Stimulated activated CD4-positive, alpha-beta T cell treated with anti-CD3 and anti-CD28 coated beads, Interleukin-2, amount 100 ng/mL, for 48 hours (primary cell): ENCODE measurements at regions not wholly inside any gene's neighbourhood (a gene's known extent, or its start where the extent isn't known, plus 50 kb on each side); places are given as distances from the start of the nearest gene placed in this dataset.
"Not testable (repeated sequence)": the region's sequence is repeated elsewhere in the genome, so short reads cannot be mapped to it uniquely, and the experiment has no call there.

ENCODE experiments used
- DNase-seq, 2 donors: peaks; one replicate each; pipeline ENCODE4 v3.0.0-alpha.2; 2020

DNA sequence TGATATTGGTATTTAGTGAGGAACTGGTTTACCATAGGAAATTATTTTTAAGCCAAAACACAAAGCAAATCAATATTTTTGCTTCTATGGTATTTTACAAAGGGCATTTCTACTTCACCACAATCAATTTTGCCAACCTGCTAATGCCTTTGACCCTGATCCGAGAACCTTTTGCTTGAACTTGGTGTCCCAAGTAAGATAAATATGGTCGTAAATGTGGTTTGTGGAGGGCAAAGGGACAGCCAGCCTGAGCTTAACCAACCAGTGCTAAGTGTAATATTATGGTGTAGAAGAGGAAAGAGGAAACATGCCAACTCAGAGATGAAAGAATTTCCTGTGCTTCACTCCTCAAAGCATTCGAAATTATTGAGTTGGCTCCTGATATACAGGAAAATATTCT is 148.4 kb downstream of the C3orf38 start:
- no peak for DNase-seq

DNA sequence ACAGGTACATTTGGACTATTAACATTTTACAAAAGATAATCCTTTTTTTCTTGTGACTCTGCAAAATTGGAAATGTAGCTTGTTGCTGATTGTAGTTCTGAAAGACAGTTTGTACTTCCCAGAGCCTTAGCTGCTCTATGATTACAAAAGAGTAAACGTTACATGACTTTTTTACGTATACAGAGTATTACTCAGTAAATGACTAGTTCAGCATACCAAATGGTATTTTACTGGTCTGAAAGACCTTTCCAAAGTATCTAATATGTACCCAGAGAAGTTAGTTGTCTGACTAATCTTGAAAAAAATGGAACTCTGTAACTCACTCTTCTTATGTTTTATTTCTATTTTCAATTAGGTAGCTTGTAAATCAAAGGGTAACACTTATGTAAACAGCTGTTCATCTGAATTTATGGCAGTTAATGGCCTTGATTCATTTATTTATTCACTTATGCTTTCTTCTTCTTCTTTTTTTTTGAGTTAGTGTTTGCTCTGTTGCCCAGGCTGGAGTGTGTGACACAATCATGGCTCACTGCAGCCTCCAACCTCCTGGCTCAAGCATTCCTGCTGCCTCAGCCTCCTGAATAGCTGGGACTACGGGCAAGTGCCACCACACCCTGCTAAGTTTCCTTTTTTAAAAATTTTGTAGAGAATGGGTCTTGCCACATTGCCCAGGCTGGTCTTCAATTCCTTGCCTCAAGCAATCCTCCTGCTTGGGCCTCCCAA is 151.7 kb downstream of the C3orf38 start:
- no peak for DNase-seq

DNA sequence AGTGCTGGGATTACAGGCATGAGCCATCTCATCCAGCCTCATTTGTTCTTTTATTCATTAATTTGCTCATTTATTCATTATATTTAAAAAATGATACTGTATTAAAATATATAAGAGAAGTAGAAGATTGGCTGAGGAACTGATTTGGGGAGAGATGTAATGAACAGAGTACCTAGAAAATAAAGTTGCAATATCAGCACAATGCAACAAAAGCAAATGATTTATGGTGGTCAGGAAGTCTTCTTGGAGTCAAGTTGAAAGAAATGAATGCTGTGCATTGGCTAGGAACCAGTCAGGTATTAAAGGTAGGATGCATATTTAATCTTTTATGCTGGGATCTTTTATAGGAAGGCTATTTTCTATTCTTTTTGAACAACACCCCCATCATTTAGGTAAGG is 152.2 kb downstream of the C3orf38 start:
- no peak for DNase-seq

DNA sequence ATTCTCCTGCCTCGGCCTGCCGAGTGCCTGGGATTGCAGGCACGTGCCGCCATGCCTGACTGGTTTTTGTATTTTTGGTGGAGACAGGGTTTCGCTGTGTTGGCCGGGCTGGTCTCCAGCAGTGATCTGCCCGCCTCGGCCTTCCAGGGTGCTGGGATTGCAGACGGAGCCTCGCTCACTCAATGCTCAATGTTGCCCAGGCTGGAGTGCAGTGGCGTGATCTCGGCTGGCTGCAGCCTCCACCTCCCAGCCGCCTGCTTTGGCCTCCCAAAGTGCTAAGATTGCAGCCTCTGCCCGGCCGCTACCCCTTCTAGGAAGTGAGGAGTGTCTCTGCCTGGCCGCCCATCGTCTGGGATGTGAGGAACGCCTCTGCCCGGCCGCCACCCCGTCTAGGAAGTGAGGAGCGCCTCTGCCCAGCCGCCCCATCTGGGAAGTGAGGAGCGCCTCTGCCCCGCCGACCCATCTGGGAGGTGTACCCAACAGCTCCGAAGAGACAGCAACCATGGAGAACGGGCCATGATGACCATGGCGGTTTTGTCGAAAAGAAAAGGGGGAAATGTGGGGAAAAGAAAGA is 153.7 kb downstream of the C3orf38 start:
- DNase-seq = not testable (repeated sequence)

DNA sequence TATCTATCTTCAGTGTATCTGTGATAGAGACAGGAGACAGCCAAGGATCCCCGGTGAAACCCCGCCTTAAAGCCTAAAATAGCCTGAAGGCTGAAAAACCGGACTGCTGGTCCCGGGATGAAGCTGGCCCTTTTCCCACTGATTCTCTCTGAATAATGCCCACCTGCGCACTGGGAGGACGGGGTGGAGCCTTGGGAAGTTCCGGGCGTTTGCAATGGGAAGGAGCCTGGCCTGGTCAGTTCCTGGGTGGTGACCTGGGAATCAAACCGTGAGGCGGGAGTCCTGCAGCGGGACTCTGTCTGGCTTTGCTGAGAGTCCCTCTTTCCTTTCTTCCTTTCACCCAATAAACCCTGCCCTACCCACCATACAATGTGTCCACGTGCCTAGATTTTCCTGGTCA is 157.9 kb downstream of the C3orf38 start:
- no peak for DNase-seq

DNA sequence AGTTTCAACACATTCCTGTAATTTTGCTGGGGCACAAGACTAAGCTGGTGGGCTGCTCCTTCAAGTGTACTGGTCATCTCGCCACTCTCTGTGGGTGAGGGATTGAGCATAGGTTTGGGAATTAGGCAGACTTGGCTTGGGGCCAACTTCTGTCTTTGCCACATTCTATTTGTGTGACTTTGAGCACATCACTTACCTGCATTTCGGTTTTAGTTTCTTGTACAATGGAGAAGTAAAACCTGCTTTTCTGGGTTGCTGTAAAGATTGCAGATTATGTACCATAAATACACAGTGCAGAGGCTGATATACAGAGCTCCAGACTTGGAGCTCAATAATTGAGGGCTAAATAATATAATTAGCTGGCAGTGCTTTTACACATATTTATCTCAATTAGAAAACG is 162.1 kb downstream of the C3orf38 start:
- DNase-seq = no peak

DNA sequence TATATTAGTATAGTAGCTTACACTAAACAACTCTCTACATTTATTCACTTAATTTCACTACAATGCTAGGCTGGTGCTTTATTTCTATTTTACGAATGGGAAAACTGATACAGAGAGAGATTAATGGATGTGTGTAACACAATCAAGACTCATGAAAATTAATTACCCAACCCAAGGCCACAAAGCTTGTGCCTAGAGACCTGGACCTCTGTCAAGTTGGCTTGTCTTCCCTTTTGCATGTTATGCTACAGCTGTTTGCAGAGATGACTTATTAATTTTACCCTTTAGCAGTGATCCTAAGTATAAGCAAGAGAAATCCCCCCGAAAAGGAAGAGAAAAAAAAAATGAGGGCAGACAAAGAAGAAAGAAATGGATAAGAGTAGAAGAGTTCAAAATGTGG is 162.5 kb downstream of the C3orf38 start:
- no peak for DNase-seq

DNA sequence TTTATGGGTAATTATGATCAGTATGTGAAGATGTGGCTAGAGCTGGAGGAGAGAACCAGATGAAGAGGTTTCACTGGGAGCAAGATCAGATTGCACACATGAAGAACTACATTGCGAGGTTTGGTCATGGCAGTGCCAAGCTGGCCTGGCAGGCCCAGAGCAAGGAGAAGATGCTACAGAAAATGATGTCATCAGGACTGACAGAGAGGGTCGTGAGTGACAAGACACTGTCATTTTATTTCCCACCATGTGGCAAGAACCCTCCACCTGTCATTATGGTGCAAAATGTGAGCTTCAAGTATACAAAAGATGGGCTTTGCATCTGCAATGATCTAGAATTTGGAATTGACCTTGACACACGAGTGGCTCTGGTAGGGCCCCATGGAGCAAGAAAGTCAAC is 168.3 kb downstream of the C3orf38 start:
- DNase-seq = no peak

DNA sequence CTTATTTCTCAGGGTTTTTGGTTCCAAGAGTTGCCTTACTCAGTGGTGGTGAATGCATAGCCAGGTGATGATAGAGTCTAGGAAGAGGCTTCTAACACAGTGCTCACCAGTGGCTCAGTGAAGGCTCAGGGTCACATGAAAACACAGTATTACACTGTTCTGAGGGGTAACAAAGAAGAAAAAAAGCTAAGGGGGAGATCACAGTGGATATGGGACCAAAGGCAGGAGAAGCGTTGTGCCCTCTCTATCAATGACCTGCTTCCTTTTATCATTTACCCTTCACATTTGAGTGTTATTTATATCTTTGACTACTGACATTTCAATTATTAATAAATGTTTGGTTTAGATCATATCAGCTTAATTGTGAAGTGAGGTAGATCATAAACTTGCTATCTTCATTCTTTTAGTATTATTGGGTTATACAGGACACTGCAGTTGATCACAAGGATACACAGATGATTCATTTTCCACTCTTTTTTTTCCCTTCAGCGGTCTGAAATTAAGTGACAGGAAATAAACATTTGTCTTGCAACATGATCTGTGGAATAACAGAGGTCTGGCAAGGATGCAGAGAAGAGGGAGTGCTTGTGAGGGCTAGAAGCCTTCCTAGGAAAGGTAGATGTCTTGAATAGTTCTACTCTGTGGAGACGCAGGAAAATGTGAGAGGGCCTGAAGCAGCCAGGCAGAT is 171.7 kb downstream of the C3orf38 start:
- DNase-seq = no peak

DNA sequence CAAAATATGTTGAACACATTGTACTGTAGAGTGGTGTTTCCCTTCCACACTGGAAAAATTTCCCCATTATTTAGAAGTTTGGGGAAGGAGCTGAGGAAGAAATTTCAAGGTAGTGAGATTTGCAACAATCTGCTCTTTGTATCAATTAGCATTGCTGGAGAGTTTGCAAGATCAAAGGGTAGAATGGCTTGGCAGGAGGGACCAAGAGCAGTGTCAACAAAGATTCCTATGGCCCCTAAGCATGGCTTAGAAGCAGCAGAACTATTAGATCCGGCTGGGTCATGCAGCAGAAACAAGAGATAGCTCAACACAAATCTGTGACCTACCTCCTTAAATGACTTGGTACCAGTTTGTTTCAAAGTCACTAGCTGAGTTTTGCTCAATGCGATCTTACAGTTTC is 175.0 kb downstream of the C3orf38 start:
- no peak for DNase-seq

DNA sequence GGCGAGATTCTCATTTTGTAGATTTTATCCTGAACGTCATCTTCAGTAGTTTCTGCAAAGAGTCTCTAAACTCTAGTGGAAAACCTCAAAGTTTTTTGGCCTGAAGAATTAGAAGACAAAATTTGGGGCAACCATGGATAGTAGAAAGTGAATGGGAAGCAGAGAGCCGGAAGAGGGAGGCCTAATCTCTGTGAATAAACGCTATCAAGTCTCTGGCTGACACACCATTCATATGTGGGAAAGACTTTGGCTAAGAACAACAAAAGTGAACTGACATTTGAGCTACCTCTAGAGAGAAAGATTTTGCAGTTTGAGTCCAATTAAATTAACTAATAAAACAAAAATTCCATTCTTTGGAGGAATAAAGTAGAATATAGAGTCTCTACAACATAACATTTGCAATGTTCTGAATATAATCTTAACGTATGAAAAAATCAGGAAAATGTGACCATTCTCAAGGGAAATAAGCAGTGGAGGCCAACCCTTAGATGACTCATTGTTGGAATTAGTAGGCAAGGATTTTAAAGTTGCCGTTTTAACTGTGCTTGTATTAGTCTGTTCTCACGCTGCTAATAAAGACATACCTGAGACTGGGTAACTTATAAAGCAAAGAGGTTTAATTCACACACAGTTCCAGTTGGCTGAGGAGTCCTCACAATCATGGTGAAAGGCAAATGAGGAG is 184.6 kb downstream of the C3orf38 start:
- no peak for DNase-seq

DNA sequence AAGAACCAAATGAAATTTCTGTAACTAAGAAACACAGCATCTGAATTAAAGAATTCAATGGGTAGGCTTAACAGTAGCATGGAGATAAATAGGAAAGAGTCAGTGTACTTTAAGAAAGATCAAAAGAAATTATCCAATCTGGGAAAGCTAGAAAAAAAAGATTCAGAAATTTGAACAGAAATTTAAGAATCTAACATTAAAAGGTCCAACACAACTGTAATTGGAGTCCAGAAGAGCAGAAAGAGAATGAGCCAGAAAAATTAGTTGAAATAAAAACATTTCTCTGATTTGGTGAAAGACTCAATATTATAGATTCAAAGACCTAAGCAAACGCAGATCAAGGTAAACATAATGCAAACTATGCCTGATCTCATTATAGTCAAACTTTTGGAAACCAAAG is 187.1 kb downstream of the C3orf38 start:
- DNase-seq = no peak

DNA sequence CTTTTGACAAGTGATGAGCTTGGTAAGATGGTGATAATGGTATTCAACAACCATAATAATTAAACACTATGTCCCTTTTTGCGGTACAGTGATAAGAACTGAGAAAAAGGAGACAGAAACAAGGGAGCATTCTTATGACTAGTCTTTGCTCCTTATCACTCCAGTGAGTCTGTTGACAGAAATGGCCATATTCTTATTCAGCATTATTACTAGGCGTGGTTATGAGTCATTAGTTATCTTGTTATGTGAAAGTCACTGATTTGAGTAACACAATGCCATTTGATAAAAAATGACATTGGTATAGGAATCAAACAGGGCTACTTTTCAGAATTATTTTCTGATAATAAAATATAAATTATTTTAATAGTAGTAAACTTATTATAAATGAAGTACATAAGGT is 193.5 kb downstream of the C3orf38 start:
- no peak for DNase-seq

DNA sequence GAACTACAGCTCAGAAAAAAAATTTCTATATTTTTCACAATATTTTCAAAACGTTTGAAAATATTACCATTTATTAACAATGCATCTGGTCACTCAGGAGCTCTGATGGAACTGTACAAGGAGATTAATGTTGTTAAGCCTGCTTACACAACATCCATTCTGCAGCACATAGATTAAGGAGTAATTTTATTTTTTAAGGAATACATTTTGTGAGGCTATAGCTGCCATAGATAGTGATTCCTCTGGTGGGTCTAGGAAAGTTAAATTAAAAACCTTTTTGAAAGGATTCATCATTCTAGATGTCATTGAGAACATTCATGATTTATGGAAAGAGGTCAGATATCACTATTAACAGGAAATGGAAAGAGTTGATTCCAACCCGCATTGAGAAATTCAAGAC is 196.9 kb downstream of the C3orf38 start:
- DNase-seq = no peak

DNA sequence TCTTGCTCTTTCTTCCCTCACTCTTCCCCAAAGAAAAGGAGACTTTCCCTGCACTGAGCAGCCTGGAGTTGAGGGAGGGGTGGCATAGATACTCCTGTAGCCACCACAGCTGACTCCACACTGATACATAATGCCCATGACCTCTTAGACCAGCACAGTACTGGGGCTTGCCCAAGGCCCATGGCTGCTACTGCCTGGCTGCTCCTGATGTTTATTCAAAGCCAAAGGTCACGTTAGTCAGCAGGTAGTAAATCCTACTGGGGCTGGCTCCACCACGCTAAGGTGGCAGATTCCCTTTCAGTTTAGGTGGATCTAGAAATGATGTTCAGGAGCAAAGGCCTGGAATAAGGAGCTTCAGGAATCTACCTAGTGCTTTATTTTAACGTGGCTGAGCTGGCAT is 212.7 kb downstream of the C3orf38 start:
- DNase-seq = no peak

DNA sequence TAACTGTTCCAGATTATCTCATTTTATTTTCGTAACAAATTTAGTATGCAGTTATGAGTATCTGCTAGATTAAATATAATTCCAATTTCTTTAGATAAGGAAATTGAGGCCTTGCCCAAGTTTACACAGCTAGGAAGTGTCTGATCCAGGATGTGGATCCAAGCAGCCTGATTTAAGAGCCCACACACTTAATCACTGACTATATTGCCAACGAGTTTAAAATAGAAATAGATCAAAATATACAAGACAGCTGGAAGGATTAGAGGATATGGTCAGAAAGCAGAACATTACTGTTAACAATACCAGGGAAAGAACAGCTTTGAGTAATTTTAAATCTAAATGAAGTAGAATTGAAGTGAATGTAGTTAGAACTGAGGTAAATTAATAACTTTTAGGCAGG is 215.2 kb downstream of the C3orf38 start:
- DNase-seq = no peak

DNA sequence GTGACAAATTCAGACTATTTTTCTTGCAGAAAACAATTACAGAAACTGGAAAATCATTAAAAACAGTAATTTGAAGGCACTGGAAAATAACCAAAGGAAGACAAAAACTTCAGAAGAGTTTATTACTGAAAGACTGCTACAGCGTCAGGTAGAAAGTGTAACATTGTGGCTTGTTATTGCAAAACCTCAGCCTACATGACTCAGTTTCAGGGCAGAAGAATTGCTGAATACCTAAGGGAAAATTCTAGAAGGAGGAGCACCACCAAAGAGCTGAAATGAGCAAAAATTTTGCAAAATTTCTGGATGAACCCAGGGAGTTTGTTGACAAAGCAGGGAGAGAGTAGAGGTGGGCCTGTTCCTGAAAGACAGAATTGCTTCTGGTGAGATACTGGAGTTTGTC is 219.6 kb downstream of the C3orf38 start:
- no peak for DNase-seq

DNA sequence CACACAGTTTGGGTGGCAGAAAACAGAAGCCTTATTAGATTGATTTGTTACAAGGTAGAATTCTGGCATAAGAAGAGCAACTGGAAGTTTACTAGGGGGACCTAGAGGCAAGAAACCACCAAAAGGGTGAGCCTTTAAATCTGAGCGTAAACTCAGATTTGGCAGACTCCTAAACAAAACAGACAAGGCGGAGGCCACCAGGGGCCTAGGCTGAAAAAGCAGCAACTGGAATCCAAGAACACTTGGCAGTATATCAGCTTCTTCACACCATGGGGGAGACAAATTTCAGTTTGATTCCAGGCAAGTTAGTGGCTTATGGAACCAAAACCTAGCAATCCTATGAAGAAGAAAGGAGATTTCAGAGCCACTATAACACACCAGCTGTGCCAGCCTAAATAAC is 220.0 kb downstream of the C3orf38 start:
- no peak for DNase-seq

DNA sequence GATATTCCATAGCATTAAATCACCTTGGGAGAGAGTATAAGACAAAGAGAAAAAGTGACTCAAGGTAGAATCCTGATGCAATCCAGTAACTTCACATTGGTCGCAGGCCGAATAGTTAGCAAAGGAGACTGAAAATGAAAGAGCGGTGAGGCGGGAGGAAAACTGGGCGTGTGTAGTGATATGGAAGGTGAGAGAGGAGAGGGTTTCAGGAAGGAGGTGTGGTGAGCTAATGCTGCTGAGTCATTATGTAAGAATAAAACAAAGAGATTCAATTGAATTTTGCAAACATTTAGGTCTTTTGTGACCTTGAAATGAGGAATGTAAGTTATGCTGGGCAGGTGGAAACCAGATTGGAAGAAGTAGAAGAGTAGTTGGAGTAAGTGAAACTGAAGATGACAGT is 235.3 kb downstream of the C3orf38 start:
- no peak for DNase-seq

DNA sequence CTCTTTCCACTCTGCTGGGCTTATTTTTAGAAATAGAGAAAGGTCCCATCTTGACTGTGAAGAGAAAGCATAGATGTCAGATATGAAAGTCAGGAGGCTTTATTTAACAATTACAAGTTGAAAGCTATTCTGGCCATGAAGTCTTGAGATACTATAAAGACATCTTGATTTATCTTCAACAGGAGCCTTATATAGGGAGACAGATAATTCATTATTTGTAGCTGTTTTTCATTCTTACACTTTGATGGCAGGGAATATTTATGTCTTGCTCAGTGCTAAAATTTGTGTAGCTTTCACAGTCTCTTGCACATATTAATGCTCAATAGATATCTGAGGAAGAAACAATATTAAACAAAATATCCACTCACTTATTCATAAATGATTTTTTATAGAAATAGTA is 248.8 kb downstream of the C3orf38 start:
- DNase-seq = no peak

DNA sequence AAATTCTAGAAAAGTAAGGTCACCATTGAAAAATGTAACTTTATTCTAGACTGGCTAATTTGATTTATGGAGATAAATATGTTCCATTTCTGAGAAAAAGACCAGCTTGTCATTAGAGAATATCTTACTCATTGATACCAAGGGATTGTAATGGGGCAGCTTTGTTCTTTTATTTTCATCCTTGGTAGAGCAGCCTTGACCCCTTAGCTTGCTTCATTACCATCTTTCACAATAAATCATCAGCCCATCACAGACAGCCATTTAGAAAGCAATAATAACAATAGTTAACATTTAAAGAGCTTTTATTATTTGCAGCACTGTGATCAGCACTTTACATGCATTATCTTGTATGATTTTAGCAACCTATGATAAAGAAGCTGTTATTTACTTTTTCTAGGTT is 253.6 kb downstream of the C3orf38 start:
- DNase-seq = no peak

DNA sequence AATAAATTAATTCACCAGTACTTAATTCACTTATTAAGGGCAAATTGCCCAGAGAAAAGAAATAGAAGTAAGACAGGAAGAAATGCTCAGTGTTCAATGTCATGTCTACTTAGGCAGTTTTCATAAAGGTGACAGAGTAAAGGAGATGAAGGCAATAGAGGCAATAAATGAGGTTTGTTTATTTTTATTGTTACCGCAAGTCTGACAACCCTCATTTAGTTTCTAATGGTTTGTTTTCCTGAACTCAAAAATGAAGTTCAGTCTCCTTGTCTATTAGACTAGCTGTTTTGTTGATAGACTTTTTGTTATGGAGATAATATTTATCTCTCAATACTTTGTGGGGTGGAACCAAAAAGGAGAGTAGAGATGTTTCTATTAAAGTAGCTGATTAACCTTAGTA is 258.3 kb downstream of the C3orf38 start:
- DNase-seq = no peak

DNA sequence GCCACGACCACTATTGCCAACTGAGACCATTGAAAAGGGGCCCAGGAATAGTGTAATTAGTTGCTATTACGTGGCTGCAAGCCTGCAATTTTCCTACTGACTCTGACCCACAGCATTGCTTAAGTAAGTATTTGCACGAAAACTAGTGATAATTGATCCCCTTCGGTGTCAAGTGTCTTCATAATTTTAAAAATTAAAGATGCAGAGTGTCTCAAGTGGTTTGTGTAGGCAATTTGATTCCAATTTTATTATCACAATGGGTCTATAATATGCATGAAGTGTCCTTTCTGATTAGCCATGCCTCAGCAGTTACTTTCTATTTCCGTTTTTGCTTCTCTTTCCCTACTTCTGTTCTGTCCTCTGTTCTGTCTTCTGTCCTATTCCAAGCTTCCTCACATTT is 259.2 kb downstream of the C3orf38 start:
- DNase-seq = no peak

DNA sequence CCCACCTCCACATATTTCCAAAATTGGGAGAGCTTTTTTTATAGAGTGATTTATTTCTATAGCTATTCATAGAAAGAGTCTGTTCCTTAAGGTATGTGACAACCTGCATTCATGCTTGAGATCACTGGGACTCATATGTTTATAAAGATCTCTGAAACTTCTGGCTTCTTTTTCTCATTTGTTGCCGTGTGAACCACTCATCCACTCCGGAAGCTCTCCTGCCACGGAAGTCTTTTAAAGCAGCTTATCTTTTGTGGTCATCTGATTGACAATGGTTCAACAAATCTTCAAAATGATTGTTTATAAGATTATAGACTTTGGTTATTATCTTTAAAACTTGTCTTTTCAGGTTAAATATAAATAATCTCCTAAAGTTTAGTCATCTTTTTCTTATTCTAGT is 260.5 kb downstream of the C3orf38 start:
- no peak for DNase-seq
